HG03095 (cell line): ENCODE measurements at regions not wholly inside any gene's neighbourhood (a gene's known extent, or its start where the extent isn't known, plus 50 kb on each side); places are given as distances from the start of the nearest gene placed in this dataset.
"Not testable (repeated sequence)": the region's sequence is repeated elsewhere in the genome, so short reads cannot be mapped to it uniquely, and the experiment has no call there.

ENCODE experiments used
- ATAC-seq: cut with Tn5 transposase; IDR thresholded peaks from one replicate; pipeline ENCODE4 v1.9.1; 2021; ENCODE audit warnings: moderate library complexity; ENCODE audit not compliant: unreplicated experiment

DNA sequence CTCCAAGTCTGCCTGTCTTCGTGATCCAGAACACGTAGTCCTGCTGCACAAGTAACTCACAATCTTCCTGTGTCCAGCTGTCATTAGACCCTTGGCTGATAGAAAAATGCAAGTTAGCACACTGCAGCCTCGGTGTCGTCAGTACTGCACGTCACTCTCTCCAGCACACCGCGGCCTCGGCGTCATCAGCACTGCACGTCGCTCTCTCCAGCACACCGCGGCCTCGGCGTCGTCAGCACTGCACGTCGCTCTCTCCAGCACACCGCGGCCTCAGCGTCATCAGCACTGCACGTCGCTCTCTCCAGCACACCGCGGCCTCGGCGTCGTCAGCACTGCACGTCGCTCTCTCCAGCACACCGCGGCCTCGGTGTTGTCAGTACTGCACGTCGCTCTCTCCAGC is 160.0 kb downstream of the FOXL1 start:
- not testable (repeated sequence) for ATAC-seq

DNA sequence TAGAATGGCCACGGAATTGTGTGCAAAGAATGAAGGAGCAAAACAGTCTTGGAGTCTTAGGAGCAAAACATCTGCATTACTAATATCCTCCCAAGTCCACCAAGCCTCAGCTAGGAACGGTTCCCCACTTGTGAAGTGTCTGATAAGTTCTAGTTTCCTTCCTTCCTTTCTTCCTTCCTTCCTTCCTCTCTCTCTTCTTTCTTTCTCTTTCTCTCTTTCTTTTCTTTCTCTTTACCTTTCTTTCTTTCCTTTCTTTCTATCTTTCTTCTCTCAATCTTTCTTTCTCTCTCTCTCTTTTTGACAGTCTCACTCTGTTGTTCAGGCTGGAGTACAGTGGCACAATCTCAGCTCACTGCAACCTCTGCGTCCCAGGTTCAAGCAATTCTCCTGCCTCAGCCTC is 160.8 kb downstream of the FOXL1 start:
- ATAC-seq, result no peak

DNA sequence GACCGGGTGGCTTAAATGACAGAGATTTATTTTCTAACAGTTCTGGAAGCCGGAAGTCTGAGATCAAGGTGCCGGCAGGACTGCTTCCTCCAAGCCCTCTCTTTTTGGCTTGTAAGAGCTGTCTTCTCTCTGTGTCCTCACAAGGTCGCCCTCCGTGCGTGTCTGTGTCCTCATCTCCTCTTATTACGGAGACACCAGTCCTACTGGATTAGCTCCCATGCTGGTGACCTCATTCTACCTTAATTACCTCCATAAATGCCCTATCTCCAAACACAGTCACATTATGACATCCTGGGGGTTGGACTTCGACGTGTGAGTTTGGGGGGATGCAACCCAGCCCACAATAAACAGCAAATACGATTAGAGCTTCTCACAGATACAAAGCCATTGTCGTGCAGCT is 161.5 kb downstream of the FOXL1 start:
- no peak for ATAC-seq

DNA sequence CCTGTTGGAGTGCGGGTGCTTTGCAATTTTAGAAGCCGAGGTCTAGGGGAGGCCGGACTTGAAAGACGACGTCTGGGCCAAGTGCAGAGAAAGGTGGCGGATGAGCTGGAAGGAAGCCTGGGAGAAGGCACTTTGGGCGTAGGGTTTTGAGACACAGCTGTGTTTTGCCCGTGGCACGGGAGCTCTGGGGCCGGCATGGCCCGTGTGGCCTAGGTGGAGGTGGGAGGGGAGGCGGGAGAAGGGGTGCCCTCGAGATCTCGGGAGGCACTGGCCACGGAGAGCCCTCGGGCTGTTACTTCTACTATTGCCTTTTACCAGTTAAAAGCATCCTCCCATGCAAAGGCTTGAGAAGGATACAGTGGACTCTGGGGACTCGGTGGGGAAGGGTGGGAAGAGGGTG is 161.9 kb downstream of the FOXL1 start:
- ATAC-seq, result no peak

DNA sequence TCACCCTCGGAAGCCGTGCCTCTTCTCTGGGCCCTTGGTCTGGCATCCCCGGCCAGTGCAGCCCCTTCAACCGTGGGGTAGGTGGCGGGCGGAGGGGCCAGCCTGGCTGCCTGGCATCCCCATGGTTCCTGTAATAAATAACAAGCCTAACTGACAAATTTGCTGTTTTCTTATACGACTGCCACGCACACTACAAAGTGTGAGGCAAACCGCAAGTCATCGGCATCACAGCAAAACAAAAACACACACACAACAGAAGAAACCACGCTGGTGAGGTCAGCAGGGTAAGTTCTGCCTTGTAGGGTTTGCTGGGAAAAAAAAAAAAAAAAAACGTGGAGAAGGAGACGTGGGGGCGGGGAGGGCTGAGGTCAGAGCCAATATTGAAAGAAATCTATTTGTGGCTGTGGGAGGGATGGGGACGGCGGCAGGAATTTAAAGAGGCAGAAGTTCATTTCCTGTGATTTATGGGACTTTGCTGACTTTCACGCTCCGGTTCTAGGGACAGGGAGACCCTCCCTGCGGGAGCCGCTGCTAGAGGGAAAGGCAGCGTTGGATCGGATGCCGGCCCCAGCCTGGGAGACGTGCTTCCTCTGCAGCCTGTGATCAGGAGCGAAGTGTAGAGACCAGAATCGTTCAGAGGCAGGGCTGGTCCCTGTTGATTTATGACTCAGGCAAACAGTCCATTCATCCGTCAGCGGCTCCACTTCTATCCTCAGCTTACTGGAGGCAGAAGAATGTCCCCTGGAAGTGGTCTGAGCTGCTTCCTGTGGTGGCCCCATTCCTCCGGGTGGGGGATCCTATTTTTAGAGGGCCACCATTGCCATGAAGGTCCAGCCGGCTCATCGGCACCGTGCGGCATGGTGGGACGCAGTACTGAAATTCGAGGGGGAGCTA is 162.8 kb downstream of the FOXL1 start:
- no peak for ATAC-seq

DNA sequence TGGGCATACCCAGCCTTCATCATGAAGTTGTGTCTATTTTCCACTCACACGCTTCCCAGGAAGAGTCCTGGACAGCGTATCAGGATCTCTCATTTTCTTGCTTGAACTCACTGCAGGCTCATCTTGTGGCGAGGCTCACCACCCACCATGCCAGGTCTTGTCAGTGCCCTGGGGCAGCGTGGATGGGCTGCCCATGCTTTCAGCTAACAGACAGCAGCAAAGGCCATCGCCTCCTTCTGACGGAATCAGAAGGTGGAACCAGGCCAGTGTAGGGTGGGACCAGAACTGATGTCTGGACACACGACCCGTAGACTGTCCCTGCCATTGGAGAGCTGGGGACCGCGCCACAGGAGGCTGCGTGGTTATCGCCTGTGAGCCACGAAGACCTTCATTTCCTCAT is 169.4 kb downstream of the FOXL1 start:
- ATAC-seq, result no peak

DNA sequence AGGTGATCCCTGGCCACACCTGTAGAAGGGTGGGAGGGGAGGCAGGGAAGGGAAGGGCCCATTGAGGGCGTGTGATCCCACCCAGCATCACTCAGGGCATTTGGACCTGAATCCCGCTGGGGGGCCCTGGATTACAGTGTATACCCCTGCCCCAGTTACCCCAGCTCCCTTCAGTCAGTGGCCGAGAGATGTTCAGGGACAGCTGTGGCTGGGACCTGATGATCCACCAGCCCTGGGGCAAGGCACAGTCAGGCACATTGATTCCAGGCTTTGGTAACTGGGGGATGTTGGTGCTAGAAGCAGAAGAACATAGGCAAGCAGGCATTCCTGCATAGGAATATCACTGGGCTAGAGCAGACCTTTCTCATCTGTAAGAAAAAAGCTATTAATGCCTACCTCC is 170.3 kb downstream of the FOXL1 start:
- no peak for ATAC-seq

DNA sequence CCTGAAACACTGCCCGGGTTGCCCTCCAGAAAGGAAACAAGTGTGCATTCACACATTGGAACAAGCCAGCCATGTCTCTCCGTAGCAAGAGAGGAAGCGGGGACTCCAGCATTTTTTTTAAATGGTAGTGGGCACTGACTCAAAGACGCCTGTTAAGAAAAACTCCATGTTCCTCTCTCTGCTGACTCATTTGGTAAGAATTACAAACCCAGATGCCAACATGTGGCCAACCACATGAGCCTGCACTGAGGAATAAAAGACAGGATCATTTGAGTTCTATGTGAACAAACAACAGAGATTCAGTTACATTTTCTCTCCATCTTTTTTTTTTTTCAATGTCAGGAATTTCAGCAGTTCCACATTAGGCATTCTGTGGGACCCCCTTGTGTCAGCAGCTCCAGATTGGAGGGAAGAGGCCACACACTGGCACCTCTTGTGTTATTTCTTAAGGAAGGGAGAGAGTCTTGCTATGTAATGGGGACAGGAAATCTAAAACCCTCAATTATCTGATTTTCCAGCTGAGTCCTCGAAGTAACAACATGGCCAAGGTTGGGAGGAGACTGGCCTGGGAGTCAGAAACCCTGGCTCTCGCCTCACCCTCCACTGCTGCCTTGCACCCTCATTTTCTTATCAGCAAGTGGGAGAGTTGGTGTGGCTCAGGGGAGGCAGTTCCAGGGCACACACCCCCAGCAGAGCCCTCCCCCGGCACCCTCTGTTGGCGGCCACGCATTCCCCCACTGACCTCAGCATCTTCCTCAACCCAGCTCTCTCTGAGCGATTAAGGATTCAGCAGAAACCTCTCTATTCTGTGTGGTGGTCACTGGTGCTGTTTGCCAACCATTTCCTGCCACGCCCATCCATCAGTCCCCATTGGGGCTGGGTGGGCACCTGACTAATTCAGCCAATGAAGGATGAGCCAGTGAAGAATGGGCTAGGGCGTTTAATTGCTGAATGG is 173.0 kb downstream of the FOXL1 start:
- no peak for ATAC-seq

DNA sequence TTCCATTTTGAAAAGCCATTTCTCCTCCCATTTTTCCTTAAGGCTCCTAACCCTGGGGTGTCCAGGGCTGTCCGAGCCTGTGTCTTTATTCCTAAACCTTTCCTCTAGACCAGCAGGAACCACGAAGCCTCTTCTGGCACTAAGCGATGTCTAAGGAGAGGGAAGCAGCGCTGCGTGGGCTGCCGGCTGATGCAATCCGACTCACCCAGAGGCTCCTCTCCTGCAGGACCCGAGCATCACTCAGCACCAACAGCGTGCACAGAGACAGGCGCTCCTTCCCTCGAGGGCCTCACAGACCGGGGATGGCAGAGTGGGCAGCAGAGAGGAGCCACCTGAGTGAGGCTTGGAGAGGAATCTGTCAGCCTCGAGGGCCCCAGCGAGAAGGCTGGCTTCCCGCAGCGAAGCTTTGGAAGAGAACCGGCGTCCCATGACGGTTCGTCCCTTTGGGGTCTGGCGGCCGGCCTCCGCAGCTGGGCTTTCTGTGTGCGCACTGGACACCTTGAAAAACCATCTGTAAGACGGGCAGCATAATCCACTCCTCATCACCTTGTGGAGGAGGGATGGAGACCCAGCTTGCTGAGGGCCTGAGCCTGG is 174.3 kb downstream of the FOXL1 start:
- no peak for ATAC-seq

DNA sequence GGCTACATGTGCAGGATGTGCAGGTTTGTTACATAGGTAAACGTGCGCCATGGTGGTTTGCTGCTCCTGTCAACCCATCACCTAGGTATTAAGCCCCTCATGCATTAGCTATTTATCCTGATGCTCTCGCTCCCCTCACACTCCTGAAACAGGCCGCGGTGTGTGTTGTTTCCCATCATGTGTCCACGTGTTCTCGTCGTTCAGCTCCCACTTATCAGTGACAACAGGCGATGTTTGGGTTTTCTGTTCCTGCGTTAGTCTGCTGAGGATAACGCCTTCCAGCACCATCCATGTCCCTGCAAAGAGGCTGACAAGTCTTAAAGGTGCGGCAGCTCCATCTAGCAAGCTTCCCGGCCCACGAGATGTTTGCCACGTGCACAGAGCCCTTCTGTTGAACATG is 175.1 kb downstream of the FOXL1 start:
- ATAC-seq, result no peak

DNA sequence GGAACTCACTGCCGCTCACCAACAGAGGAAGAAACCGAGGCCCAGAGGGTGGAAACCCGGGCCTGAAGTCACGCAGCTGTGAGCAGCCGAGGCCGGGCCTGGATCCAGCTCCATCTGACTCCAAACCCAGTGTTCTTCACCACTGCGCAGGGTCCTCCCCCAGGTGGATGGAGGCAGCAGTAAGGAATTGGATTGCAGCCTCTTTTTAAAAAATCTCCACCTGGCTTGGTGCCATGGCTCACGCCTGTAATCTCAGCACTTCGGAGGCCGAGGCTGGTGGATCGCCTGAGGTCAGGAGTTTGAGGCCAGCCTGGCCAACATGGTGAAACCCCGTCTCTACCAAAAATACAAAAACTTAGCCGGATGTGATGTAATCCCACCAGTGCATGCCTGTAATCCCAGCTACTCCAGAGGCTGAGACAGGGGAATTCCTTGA is 177.2 kb downstream of the FOXL1 start:
- ATAC-seq, result no peak

DNA sequence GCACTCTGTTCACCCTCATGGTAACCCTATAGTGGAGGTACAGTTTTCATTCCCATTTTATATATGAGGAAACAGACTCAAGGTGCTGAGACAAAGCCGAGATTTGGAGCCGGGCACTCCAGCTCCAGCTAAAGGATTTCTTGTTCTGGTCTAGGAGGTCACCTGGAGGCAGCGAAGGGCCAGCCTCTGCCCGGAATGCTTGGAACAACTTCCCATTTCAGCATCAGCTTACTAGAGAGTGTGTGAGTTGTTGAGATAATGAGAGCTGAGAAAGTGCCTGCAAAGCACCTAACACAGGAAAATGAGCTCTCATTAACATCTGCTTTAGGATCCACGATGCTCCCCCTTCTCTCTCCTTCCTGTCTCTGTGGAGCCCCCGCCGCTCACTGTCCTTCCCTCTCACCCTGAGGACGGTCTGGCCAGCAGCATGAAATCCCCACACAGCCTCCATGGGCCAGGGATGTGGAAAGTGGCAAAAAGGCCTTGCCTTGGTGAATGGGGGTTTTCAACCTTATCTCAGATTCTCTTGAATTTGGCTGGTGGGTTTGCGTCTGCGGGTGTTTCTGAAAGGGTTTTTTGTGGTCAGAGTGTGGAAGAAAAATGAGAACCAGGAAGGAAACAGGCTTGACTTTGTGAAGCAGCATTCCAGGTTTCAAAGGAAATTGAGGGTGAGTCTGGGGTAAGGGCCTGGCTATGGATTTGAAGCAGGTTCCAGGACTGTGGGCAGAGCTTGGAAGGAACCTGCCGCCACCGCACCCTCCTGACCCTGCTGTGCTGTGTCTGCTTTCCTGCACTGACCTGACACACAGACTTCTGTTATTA is 178.7 kb downstream of the FOXL1 start:
- no peak for ATAC-seq

DNA sequence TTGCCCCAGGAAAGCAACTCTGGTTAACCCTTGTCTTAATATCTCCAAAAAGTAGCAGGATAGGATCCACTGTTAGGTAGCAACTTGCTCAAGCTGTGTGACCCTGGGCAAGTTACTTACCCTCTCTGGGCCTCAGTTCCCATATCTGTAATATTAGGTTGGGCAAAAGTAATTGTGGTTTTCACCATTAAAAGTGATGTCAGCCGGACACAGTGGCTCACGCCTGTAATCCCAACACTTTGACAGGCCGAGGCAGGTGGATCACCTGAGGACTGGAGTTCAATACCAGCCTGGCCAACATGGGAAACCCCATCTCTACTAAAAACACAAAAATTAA is 179.3 kb downstream of the FOXL1 start:
- no peak for ATAC-seq

DNA sequence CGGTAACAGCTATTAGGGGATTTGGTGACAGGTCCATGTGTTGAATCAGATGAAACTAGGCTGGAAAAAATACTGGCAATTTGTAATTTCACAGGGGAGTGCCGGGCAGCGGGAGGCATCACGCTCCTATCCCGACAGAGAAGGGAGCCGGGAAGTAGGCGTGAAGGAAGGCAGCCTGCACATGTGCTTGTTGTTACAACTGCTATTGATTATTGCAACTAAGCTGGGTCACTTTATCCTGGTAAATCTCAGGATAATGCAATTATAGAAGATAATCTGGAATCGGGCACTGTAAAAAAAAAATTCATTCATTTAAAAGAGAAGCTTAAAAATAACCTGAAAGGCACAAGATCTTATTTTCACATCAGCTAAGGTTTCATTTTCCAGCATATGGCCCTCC is 180.6 kb downstream of the FOXL1 start:
- ATAC-seq, result no peak

DNA sequence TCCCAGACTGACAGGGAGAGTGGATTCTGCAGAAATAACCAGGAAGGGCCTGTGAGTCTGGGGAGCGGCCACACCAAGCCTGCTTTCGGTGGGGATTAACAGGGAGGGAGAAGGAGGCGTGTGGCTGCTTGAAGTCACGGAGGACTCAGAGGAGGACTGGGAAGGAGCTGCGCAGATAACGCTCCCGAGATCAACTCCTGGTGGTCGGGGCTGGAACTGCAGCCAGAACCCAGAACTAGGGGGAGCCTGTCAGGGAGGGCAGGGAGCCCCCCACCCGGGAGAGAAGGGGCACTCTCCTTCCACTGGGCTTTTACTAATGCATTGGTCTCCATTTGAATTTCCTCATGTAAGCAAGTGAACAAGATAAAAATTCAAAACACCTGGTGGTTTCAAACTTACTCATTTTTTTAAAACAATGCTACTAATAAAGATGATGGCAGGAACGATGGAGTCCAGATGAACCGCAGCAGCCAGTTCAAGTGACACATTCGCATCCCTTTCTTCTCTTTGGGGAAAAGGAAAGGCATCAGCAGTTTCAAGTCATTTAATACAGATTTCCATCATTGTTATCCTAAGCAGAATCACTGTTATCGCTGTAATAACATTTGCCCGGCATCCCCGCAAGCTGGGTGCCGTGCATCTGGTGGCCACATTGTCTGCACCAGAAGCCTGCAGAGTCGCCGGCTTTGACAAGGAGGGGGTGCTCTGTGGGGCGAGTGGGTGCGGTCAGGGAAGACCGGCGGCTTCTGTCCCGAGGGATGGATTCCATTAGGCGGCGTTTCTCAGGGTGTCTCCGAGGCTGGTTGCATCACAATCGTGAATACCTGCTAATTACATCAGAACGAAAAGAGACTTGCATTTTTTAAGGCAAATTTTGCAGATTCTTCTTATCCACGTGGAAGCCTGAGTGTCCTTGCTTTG is 183.0 kb downstream of the FOXL1 start:
- no peak for ATAC-seq

DNA sequence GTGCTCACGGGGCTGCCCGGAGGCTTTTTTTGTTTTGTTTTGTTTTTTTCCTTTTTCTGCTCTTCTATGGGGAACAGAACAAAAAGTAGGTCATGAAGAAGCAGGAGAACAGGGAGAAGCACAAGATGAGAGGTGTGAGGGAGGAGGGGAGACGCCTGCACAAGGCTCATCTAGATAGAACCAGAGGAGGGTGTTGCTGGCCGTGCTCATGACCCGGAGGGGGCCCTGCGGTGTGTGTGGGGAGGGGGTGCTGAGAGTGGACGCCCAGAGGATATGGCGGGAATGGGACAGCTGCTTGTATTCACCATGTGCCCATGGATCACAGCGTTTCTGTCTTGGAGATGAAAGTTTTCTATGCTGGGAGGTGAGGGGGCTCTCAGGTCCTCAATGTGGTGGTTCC is 183.7 kb downstream of the FOXL1 start:
- ATAC-seq, result no peak

DNA sequence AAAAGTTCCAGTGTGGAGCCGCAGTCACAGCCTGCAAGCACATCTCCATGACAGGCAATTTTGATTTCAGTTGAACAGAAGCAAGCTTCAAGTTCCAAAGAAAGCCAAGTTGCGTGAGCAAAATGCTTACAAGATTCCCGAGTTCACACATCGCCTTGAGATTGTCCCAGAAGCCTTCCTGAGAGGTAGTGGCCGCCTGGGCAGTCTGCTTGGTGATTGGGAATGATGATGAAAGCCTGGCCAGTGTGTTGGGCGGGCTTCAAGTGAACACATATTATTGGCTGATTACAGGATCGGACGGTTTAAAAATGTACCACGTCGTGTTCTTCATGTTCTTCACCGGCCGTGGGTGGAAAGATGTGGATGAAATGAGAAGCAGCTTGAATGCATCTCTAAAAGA is 185.5 kb downstream of the FOXL1 start:
- no peak for ATAC-seq

DNA sequence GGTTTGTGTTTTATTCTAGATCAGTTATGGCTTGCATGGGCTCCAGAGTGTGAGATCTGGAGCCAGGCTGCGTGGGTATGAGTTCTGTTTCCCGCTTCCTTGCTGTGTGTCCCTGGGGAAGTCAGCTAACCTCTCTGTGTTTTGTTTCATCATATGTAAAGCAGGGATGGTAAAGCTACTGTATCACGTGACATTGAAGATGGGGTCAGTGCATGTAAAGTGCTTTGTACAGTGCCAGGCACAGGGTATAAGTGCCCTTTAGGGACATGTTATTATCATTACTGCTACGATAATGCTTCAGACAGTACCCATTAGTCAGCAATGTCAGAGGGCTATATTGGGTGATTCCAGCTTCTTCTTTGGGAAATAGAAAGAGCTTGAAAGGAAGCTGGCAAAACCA is 186.2 kb downstream of the FOXL1 start:
- ATAC-seq, result no peak

DNA sequence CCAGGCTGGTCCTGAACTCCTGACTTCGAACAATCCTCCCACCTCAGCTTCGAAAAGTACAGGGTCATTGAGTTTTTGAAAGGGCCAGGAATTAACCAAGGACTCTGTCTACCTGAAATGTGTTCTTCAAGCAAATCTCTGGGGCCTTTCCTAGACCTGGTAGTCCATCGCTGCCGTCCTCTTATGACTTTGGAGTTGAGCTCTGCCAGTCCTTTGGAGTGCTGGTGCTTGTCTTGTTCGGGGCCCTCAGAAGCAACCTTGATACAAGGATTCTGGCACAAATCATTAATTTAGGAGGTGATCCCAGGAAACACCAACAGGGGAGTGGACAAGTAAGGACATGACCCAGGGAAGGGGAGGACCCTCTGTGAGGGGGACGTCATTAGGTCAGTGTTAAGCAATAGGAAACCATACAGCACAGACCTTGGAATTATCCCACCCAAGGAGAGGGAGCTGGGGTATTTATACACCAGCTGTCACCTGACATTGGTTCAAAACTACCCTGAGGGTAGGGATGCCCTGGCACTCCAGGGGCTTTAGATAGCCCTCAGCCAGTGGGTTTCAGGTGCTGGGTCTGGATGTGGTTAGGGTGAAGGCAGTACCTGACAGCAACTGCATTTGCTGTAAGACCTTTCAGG is 187.2 kb downstream of the FOXL1 start:
- ATAC-seq, result no peak
